Stimulated activated naive CD4-positive, alpha-beta T cell treated with Interleukin-2 at 50 U/mL for 16 hours (primary cell): ENCODE measurements at regions not wholly inside any gene's neighbourhood (a gene's known extent, or its start where the extent isn't known, plus 50 kb on each side); places are given as distances from the start of the nearest gene placed in this dataset.
"Not testable (repeated sequence)": the region's sequence is repeated elsewhere in the genome, so short reads cannot be mapped to it uniquely, and the experiment has no call there.

Source experiments
- DNase-seq: peaks from one replicate; lab custom pipeline; 2025; lab: John Stamatoyannopoulos, UW

DNA sequence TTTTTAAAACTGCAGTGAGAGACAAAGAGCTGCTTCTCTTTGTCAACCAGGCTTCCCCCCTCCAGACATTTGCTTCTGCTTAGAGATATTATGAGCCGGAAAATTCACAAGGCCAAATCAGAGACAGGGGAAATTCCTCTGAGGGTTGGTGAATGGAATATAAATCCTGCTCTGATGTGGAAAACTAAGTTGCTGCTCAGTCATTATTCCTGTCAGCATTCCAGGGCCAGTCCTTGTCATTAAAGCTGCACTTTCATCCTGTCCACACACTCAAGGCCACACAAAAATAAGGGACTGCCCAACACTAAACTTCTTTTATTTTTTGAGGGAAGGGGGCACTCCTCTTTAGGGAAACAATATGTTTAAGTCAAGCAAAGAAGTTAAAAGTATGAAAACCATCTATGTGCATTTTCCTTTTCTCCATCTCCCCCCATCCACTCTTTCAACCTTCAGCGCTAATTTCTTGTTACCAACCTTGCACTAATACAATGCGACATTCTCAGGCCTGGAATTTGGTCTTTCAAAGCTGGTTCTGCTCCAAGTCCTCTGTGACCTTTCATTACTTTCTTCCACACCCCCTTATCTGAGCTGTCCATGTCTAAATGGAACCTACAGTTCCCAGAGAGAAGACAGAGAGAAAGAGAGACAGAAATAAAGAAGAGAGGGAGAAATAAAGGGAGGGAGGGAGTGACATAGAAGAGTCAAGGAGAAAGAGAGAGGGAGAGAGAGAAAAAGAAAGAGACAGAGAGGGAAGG, 118.9 kb upstream of the S1PR3 start:
- DNase-seq, result no peak

DNA sequence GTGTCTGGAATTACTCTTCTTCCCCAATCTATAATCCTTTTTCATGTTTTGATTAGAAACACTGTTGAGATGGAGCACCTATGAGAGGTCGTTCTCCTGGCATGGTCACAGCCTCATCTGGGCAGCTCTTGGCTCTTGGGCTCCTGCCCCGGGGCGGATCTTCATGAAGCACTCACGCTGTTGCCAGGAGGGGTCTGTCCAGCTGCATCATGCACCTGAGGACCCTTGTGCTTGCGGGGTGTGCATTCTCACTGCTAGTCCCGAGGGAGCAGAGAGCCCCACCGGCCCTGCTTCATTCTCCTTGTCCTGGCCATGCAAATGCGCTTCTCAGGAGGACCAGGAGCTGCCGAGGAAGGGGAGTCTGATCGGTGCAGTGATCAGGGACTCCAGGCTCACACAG, 117.6 kb upstream of the S1PR3 start:
- no peak for DNase-seq

DNA sequence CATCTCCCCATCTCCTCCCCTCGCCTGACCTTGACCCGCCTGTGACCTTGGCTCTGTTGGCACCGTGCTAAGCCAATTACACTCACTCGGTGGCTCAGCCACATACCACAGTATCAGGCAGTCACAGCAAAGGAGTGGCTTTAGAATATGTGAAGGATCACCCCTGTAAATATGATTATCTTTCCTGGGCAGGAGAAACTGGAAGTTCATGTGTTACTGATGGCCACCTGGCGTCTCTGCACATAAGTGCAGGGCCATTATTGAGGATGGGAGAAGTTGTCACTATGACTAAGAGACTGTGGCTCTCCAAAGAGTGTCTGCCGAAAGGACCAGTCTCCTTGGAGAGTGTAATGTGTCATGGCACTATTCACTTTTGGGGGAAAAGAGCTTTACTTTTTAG, 116.9 kb upstream of the S1PR3 start:
- no peak for DNase-seq

DNA sequence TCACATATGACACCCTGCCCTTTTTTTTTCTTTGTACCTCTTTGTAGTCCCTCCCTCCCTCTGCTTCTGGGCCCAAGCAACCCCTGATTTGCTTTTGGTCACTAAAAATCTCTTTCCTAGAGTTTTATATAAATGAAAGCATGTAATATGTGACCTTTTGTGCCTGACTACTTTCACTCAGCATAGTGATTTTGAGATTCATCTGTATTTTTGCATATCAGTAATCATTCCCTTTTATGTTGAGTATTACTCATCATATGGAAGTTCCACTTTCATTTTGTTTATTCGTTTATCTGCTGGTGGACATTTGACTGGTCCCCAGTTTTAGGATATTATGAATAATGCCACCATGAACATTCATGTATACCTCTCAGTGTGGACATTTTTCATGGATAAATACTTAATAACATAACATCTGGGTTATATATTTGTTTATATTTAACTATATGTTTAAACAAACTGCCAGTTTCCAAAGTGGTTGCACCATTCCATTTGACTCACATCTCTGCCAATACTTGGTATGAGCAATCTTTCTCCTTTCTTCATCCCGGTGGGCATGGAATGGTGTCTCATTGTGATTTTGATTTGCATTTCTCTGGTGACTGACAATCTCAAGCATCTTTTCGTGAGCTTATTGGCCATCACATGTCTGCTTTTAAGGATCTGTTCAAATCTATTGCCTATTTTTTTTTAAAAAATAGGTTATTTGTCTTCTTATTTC, 115.7 kb upstream of the S1PR3 start:
- DNase-seq, result no peak

DNA sequence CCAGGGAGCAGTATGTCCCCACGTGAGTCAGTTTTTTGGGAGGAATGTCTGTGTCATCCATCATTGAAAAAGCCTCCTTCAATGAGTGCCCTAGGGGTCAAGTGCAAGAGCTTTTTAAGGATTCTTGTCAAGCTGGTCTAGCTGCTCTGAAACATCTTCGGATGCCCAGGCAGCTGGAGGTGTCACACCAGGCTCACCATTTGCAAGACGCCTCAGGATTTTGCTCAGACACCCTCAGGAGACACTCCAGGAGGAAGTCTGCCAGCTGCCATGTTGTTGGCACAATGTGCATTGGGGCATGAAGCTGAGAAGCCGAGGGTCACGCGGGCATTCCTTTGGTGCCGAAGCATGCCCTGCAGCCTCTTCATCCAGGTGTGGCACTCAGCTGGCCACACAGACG, 111.1 kb upstream of the S1PR3 start:
- DNase-seq, result no peak

DNA sequence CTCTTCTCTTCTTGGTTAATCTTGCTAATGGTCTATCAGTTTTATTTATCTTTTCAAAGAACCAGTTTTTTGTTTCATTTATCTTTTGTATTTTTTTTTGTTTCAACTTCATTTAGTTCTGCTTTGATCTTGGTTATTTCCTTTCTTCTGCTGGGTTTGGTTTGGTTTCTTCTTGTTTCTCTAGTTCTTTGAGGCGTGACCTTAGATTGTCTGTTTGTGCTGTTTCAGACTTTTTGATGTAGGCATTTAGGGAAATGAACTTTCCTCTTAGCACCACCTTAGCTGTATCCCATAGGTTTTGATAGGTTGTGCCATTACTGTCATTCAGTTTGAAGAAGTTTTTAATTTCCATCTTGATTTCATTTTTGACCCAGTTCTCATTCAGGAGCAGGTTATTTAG, 107.0 kb upstream of the S1PR3 start:
- not testable (repeated sequence) for DNase-seq

DNA sequence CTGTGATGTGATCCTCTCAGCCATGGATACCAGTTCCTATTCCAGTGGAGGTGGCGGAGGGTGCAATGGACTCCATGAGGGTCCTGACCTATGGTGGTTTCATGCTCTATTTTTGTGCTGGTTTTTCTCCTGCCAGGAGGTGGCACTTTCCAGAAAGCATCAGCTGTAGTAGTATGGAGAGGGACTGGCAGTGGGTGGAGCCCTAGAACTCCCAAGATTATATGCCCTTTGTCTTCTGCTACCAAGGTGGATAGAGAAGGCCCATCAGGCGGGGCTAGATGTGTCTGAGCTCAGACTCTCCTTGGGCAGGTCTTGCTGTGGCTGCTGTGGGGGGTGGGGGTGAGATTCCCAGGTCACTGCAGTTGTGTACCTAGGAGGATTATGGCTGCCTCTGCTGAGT, 104.5 kb upstream of the S1PR3 start:
- DNase-seq, result not testable (repeated sequence)

DNA sequence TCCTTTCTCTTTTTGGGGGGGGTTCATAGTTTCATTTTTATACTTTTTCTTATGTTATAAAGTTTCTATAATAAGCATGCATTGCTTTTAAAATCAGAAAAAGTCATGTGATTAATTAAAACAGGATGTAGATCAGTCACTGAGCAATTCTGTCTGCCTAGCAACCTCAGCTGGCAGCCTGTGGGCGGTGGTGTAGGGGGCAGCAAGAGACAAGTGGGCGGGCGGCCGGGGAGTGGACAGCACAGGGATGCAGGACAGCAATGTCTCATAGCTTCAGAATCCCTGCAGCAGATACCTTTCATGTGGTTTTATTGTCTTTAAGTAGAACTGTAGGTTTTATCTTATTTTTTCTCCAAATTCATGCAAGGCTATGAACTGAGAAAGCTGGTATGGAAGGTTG, 101.9 kb upstream of the S1PR3 start:
- no peak for DNase-seq

DNA sequence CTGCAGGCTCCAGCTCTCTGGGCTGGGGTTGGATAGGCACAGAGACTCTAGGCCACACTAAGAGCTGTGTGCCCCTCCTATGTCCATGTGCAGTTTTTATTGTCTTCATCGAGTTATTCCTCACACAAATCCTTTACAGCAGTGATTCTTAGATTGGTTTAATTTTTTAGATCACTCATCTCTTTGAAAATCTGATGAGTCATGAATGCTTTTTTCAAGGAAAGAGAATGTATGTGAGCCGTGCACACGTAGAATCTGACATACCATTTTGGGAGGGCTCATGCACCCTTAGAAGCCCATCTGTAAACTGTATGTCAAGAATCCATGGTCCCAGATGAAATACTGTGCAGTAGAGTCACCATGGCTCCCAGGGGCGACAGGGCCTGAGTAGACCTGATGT, 100.7 kb upstream of the S1PR3 start:
- DNase-seq, result no peak

DNA sequence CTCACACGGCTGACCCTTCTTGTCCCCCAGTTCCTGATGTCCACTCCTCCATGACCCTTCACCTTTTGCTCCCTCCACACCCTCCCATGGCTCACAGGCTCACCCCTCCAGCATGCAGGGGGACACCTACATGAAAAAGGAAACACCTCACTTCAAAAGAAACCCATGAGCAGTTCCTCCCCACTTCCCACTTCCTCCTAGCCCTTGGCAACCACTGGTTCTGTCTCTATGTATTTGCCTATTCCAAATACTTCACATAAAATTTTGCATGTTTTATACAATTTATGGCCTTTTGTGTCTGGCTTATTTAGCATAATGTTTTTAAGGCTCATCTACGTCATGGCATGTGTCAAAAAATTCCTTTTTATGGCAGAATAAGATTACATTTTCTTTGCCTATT, 100.2 kb upstream of the S1PR3 start:
- DNase-seq, result no peak

DNA sequence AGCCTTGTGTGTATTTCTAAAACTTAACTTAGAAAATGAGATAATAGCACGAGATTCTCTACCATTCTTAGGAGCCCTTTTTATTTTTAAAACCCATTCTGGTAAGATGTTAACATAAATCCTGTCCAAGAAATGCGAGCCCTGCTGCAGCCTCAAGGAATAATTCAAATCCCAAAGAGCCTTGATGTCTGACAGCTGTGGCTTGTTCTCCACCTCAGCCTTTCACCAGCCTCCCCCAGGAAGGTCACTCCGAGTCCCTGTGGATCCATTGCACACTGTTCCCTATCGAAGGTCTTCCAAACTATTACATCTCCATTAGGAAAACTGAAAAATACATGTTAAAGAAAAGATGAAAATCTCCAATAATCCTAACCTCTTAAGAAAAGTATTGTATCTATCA, 98.5 kb upstream of the S1PR3 start:
- DNase-seq, result no peak

DNA sequence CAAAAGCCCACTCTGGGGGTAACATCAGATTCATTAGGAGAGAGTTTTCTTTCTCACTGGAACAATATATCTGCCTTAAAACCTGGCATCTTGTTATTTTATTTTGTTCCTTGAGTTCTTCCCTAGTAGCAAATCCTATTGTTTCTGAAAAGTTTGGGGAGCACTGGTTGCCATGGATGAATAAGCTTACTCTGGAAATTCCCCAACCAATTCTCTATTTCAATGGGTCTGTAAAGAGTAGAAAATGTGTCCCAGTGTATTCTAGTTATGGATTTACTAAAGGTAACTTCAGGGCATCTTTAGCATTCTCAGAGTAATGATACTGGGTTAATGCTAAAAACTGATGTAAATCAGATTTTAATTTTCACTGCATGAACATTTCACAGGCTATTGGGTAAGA, 94.2 kb upstream of the S1PR3 start:
- DNase-seq, result no peak

DNA sequence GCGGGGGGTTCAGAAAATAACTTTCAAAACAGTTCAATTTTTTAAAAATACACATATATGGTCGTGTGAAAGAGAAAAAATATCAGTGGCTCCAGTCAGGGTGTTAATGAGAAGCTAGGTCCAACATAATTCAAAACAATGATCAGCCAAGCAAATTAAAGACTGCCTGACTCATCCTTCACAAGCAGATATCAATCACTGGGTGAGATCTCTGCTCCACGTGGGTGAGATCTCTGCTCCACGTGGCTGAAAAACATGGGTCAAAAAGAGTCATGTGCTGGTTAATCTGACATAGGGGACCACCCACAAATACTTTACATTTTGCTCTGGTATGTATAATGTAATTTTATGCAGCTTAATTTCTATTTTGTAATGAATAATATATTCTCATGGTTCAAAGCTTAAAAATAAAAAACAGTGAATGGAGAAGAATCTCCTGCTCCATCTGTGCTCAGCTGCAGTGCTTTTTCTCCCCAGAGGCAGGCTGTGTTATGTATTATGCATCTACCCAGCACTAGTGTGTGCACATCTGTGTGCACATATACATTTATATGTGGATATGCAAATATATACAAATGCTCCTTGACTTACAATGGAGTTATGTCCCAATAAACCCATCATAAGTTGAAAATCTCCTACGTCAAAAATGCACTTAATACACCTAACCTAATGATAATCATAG, 93.1 kb upstream of the S1PR3 start:
- no peak for DNase-seq

DNA sequence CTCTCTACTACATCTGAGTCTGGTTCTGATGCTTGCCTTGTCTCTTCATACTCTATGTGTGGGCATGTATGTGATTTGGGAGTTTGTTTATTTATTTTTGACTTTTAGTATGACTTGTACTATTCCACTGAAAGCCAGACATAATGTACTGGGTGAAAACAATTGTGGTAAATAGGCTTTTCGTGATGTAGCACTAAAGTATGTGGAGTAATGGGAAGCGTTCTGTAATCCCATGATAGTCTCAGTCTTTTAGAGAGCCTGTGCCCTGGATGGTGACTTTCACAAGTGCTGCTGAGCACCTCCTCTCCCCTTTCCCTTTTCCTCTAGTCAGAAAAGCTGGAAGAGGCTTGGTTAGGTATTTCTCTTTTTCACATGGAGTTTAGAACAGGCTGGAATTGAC, 85.8 kb upstream of the S1PR3 start:
- DNase-seq, result no peak

DNA sequence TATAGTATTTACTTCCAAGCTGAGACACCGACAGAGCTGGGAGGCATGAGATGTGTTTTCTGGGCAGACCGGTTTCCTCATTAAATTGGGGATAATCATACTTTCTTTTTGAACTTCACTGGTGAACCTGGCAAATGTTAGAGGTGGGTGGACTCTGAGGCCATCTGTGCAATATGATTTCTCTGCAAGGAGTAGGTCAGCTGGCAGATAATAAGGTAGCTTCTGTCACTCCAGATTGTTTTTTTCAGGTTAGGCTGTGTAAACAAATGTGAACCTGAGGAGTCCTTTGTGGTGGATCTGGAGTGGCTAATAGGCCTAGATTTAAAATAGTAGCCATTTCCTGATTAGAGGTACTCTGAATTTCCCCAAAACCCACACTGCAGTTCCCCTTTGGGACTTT, 75.4 kb upstream of the S1PR3 start:
- no peak for DNase-seq

DNA sequence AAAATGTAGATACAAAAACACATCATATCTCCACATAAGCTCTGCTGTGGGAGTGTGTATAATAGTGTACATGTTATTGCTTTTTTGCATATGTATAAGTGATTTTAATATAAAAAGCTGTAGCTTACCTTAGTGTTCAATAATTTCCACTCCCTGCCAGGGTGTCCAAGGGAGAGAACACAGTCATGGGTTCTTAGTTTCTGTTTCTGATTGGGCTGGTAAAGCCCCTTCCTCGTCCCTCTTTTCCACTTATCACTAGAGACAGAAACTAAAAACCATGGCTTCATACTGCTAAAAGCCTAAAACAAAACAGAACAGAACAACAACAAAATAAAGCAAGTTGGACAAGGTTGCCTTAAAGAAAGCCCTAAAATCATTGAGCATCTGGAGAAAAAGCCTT, 74.4 kb upstream of the S1PR3 start:
- no peak for DNase-seq

DNA sequence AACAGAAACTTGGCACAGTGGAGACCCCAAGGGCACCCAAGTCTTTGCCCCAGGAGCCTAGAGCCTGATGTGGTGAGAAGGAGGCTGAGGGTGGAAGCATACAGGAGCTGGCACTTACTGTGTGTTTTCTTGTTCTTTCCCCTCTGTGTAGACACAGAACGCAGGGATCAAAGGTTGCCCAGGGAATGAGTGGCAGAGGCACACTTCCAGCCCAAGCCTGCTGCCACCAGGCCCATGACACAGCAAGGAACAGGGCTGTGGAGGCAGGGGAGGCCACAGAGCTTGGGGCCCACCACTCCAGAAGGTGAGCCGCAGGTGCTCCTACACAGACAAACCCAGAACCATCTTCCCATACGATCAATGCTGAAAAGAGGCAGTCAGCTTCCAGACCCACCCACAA, 73.9 kb upstream of the S1PR3 start:
- no peak for DNase-seq

DNA sequence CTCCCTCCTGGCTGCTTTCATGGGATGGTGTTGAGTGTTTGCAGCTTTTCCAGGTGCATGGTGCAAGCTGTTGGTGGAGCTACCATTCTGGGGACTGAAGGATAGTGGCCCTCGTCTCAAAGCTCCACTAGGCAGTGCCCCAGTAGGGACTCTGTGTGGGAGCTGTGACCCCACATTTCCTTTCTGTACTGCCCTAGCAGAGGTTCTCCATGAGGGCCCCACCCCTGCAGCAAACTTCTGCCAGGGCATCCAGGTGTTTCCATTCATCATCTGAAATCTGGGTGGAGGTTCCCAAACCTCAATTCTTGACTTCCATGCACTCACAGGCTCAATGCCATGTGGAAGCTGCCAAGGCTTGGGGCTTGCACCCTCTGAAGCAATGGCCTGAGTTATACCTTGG, 72.7 kb upstream of the S1PR3 start:
- DNase-seq, result not testable (repeated sequence)

DNA sequence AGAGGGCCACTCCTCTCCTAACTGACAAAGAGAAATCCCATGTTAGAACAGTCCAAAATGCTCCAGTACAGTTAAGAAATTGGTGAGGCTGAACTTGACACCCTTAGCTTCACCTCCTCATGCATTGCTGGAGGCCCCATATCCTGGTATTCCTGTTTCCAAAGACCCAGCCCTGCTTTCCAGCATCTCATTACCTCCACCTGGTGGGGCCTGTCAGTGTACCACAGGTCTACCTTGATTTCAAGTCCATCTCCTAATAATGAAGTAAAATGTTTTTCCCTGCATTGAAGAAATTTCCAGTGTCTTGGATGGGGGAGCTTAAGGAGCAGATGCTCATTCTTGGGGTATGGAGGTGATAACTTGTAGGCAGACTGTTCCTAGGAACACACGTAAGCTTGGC, 70.6 kb upstream of the S1PR3 start:
- DNase-seq, result no peak

DNA sequence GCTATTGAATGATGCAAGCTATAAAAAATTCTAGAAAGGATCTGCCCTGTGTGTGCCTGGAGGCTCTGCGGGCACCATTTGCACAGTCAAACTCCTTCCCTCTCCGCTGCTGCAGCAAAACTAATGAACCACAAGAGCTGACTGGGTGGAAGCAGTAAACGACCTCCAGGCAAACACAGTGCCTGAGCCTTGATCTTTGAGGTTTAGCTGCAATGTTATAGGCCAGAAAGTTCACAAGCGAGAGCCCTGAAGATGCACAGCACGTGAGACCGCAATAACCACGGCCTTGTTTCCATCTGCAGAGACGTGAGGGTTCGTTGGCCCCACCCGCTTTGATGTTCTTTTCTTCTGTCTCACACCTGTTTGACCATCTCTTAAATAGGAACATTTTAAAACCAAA, 69.2 kb upstream of the S1PR3 start:
- DNase-seq, result peak; percentile 1

DNA sequence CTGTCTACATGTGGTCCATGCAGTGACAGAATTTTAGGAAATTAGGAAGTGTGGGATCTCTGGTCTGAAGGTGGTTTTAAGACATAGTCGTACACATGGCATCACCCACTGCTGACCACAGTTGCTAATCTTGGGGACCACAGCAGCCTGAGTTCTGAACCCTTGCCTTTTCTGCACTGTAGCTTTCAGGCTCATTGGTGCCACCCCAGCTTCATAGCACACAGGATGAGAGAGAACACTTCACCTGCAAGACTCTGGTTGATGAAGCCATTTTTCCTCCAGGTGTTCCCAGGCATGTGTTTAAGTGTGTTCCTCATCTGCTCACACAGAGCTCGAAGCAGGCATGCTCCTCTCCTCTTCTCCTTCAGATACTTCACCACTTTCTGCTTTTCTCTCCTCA, 68.2 kb upstream of the S1PR3 start:
- DNase-seq, result no peak

DNA sequence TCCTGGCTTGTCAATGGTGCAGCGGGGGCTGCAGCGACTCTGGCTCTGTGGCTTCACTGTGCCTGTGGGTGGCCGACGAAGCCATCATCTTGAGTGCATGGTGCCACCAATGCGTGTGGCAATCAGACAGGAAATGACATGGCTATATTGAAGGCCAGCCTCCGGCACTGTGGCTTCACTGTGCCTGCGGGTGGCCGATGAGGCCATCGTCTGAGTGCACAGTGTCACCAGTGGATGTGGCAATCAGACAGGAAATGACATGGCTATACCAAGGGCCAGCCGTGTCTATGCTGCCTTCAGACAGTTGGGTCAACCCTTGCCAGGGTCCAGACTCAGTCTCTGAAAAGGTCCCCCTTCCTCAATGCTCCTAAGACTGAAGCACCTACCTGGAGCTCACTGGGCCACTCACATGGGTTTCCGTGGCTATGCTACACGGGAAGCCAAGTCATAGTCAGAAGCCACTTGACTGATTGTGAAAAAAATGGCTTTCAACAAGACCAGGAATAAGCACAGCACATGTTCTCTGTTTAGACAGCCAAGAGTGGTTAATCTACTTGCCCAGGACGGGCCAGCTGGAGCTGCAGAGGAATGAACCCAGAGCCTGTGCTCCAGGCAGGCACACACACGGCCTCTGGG, 67.5 kb upstream of the S1PR3 start:
- DNase-seq, result peak; percentile 4

DNA sequence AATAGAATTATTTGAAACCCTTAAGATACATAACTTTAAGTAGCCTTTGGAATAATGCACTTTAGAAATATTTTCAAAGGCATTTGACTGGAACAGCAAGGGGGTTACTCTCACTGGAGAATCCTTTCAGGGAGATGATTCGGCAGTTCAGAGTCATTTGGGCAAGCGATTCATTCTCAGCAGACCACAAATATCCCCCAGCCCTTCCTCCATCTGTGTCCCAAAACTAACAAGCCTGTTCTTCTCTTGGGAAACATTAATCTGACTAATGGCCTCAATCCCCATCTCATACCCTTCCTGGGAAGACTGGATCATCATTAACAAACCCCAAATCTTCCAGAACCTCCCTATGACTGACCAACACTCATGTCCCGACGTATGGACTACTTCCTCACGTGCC, 65.8 kb upstream of the S1PR3 start:
- DNase-seq, result no peak
